GM18867 (cell line): ENCODE measurements at regions not wholly inside any gene's neighbourhood (a gene's known extent, or its start where the extent isn't known, plus 50 kb on each side); places are given as distances from the start of the nearest gene placed in this dataset.

Experiments
- ATAC-seq: cut with Tn5 transposase; IDR thresholded peaks from one replicate; pipeline ENCODE4 v1.9.1; 2021; ENCODE audit warnings: mild to moderate bottlenecking, moderate library complexity; ENCODE audit not compliant: unreplicated experiment

GRCh38 chr18:24817587-24818371 is 357.3 kb downstream of the HRH4 start:
- ATAC-seq = no peak

- no peak for ATAC-seq
Observed at GRCh38 chr18:24818441-24818840, 358.0 kb downstream of the HRH4 start.

- ATAC-seq = no peak
Observed at GRCh38 chr18:24819141-24819890, 358.9 kb downstream of the HRH4 start.

GRCh38 chr18:24825397-24825796 is 365.0 kb downstream of the HRH4 start:
- no peak for ATAC-seq

- no peak for ATAC-seq
Observed at GRCh38 chr18:24826605-24827004, 366.2 kb downstream of the HRH4 start.

GRCh38 chr18:24827501-24827900 is 367.1 kb downstream of the HRH4 start:
- no peak for ATAC-seq

- ATAC-seq = no peak
Observed at GRCh38 chr18:24831081-24831480, 370.6 kb downstream of the HRH4 start.

GRCh38 chr18:24831871-24832665 is 371.6 kb downstream of the HRH4 start:
- ATAC-seq = no peak

- ATAC-seq = no peak
Observed at GRCh38 chr18:24835751-24836150, 375.3 kb downstream of the HRH4 start.

- no peak for ATAC-seq
Observed at GRCh38 chr18:24837066-24837465, 376.6 kb downstream of the HRH4 start.

GRCh38 chr18:24840051-24840450 is 379.6 kb downstream of the HRH4 start:
- no peak for ATAC-seq

- ATAC-seq = no peak
Observed at GRCh38 chr18:24840640-24841039, 380.2 kb downstream of the HRH4 start.

GRCh38 chr18:24841536-24841935 is 381.1 kb downstream of the HRH4 start:
- ATAC-seq = no peak

- ATAC-seq = no peak
Observed at GRCh38 chr18:24843123-24843522, 382.7 kb downstream of the HRH4 start.

GRCh38 chr18:24846138-24846537 is 385.7 kb downstream of the HRH4 start:
- ATAC-seq = no peak

GRCh38 chr18:24850532-24850931 is 390.1 kb downstream of the HRH4 start:
- no peak for ATAC-seq

GRCh38 chr18:24853076-24853475 is 392.6 kb downstream of the HRH4 start:
- ATAC-seq = no peak

- no peak for ATAC-seq
Observed at GRCh38 chr18:24860978-24861680, 400.7 kb downstream of the HRH4 start.

- ATAC-seq = no peak
Observed at GRCh38 chr18:24862201-24862816, 401.9 kb downstream of the HRH4 start.

GRCh38 chr18:24868311-24868710 is 407.9 kb downstream of the HRH4 start:
- no peak for ATAC-seq
